ENCODE measurements at regions not wholly inside any gene's neighbourhood (a gene's known extent, or its start where the extent isn't known, plus 50 kb on each side); places are given as distances from the start of the nearest gene placed in this dataset.

GRCh38 chr3:152720951-152721718, 113.8 kb upstream of the P2RY1 start:
- no peak for TF ChIP-seq CTCF (IDR thresholded peaks at IDR 0.05; ENCODE audit: borderline replicate concordance, insufficient read depth, low read depth, low read length)
- H3K4me3 ChIP-seq (ENCODE audit: low read depth, low read length), result no peak overlapping the region

GRCh38 chr3:152724270-152724669, 110.7 kb upstream of the P2RY1 start:
- no peak overlapping the region for H3K4me3 ChIP-seq (ENCODE audit: low read depth, low read length)
- no peak for TF ChIP-seq CTCF (IDR thresholded peaks at IDR 0.05; ENCODE audit: borderline replicate concordance, insufficient read depth, low read depth, low read length)

- no peak for TF ChIP-seq CTCF (IDR thresholded peaks at IDR 0.05; ENCODE audit: borderline replicate concordance, insufficient read depth, low read depth, low read length)
- H3K4me3 ChIP-seq (ENCODE audit: low read depth, low read length), result no peak overlapping the region
Observed at GRCh38 chr3:152728231-152728980, 106.5 kb upstream of the P2RY1 start.

- H3K4me3 ChIP-seq (ENCODE audit: low read depth, low read length), result no peak overlapping the region
- no peak for TF ChIP-seq CTCF (IDR thresholded peaks at IDR 0.05; ENCODE audit: borderline replicate concordance, insufficient read depth, low read depth, low read length)
Observed at GRCh38 chr3:152729906-152730305, 105.0 kb upstream of the P2RY1 start.

DNA sequence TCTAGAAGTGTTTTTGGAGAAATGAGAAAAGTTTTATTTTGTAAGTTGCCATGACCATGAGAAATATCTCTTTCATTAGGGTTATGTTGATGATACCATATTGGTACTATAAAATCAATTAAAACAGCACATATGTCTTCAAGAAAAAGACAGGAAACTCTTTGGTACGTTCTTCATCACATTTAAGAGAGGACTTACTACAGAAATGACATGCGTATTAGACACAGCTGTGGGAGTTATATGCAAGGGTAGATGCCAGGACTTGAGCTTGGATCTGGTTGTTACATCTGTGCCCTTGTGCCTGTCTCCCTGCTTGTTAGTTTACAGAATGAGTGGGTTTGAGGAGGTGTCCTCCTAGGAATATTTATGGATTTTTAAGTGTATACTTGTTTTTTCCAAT, 103.4 kb upstream of the P2RY1 start:
- TF ChIP-seq CTCF (IDR thresholded peaks at IDR 0.05; ENCODE audit: borderline replicate concordance, insufficient read depth, low read depth, low read length), result no peak
- H3K4me3 ChIP-seq (ENCODE audit: low read depth, low read length), result no peak overlapping the region

DNA sequence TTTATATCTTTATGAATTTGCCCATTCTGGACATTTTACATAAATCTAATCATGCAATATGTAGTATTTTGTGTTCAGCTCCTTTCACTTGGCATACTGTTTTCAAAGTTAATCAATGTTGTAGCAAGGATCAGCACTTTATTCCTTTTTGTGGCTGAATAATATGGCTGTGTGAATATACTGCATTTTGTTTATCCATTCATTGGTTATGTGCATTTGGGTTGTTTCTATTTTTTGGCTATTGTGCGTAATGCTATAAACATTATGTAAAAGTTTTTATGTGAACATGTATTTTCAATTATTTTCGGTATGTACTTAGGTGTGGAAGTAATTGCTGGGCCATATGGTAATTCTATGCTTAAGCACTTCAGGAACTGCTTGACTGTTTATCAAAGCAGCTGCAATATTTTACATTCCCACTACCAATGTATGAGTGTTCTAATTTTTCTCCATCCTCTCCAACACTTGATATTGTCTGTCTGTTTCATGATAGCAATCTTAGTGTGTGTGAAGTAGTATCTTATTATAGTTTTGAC, 101.3 kb upstream of the P2RY1 start:
- H3K4me3 ChIP-seq (ENCODE audit: low read depth, low read length), result no peak overlapping the region
- no peak for TF ChIP-seq CTCF (IDR thresholded peaks at IDR 0.05; ENCODE audit: borderline replicate concordance, insufficient read depth, low read depth, low read length)
